Calu3 (cell line): ENCODE measurements at regions not wholly inside any gene's neighbourhood (a gene's known extent, or its start where the extent isn't known, plus 50 kb on each side); places are given as distances from the start of the nearest gene placed in this dataset.

Source experiments
- BruUV-seq: library from RNA; stranded (reverse); fragments of 400-500 nt; replicated peaks from 2 replicates; lab custom pipeline; 2021; lab: Mats Ljungman, UMichigan
- CTCF ChIA-PET: fragments of 300-600 bp; sonication (Branson Sonifier 250); formaldehyde crosslinking; loops from one replicate; lab custom pipeline; 2022; ENCODE audit warnings: antibody characterized with exemption; lab: Charles Lee
- DNase-seq: peaks from one replicate; pipeline ENCODE4 v3.0.0; 2022
- H3K27ac Mint-ChIP-seq: one replicate; pipeline ENCODE4 v1.8.0; 2022; ENCODE audit warnings: mixed read lengths; ENCODE audit not compliant: unreplicated experiment
- H3K27me3 Mint-ChIP-seq: one replicate; pipeline ENCODE4 v1.8.0; 2022; ENCODE audit warnings: mixed read lengths; ENCODE audit not compliant: unreplicated experiment
- H3K36me3 Mint-ChIP-seq: one replicate; pipeline ENCODE4 v1.8.0; 2022; ENCODE audit warnings: mild to moderate bottlenecking, moderate library complexity, mixed read lengths; ENCODE audit not compliant: insufficient read depth, unreplicated experiment
- H3K4me1 Mint-ChIP-seq: one replicate; pipeline ENCODE4 v1.8.0; 2022; ENCODE audit warnings: mild to moderate bottlenecking, low read depth, mixed read lengths; ENCODE audit not compliant: unreplicated experiment
- H3K4me3 Mint-ChIP-seq: one replicate; pipeline ENCODE4 v1.8.0; 2022; ENCODE audit warnings: mild to moderate bottlenecking, low read depth, moderate library complexity, mixed read lengths; ENCODE audit not compliant: unreplicated experiment
- H3K9me3 Mint-ChIP-seq: one replicate; pipeline ENCODE4 v1.8.0; 2022; ENCODE audit warnings: low read depth, mixed read lengths; ENCODE audit not compliant: unreplicated experiment
- CTCF ChIP-seq: fragments of 200-600 bp; IDR thresholded peaks from one replicate; pipeline ENCODE4 v1.8.0; 2022; ENCODE audit warnings: antibody characterized with exemption; ENCODE audit not compliant: unreplicated experiment
- intact Hi-C: fragments of 100-400 bp; cut with micrococcal nuclease; formaldehyde crosslinking; loops from one replicate; pipeline ENCODE4 v1.10.0; 2022; ENCODE audit not compliant: unreplicated experiment

- Mint-ChIP-seq H3K36me3 (no peaks in the 10 kb centered on the region), H3K4me1 (no peaks in the 10 kb centered on the region), H3K27me3 (no peaks in the 10 kb centered on the region), H3K9me3 (peaks cover 15% of the 10 kb centered on the region), H3K27ac (no peak overlapping the region), H3K4me3 (no peak overlapping the region)
- CTCF ChIA-PET = no interaction called here
- DNase-seq = no peak
- no TSS peak for BruUV-seq
- intact Hi-C loops = no loop called here
- TF ChIP-seq CTCF = no peak
Observed at GRCh38 chr6:117149324-117149723, 116.0 kb upstream of the VGLL2 start.

GRCh38 chr6:117156741-117157140, 108.6 kb upstream of the VGLL2 start:
- intact Hi-C loops = no loop called here
- no peak overlapping the region for H3K4me3 Mint-ChIP-seq
- no peaks in the 10 kb centered on the region for H3K4me1 Mint-ChIP-seq
- H3K36me3 Mint-ChIP-seq = no peaks in the 10 kb centered on the region
- no peak for TF ChIP-seq CTCF
- H3K27me3 Mint-ChIP-seq = no peaks in the 10 kb centered on the region
- H3K27ac Mint-ChIP-seq = no peak overlapping the region
- H3K9me3 Mint-ChIP-seq = peaks cover 5% of the 10 kb centered on the region
- no peak for DNase-seq
- CTCF ChIA-PET = interaction anchor here (0.7 kb wide), 1 partner anchor 39 kb away, joined by 3 read pairs; no protein-coding TSS in a partner anchor
- no TSS peak for BruUV-seq

- CTCF ChIA-PET = interaction anchor here (0.7 kb wide), 1 partner anchor 40 kb away, joined by 3 read pairs; no protein-coding TSS in a partner anchor
- Mint-ChIP-seq H3K36me3 (no peaks in the 10 kb centered on the region), H3K4me3 (no peak overlapping the region), H3K27ac (no peak overlapping the region), H3K9me3 (peaks cover 5% of the 10 kb centered on the region), H3K4me1 (no peaks in the 10 kb centered on the region), H3K27me3 (no peaks in the 10 kb centered on the region)
- TF ChIP-seq CTCF = no peak
- no peak for DNase-seq
- intact Hi-C loops = no loop called here
- no TSS peak for BruUV-seq
Observed at GRCh38 chr6:117157448-117157847, 107.9 kb upstream of the VGLL2 start.

GRCh38 chr6:117165911-117166499, 99.4 kb upstream of the VGLL2 start:
- Mint-ChIP-seq H3K36me3 (peaks cover 5% of the 10 kb centered on the region), H3K4me1 (peaks cover 45% of the 10 kb centered on the region), H3K27me3 (no peaks in the 10 kb centered on the region), H3K4me3 (no peak overlapping the region), H3K27ac (no peak overlapping the region), H3K9me3 (no peaks in the 10 kb centered on the region)
- intact Hi-C loops = loop anchor here (5.0 kb wide), 2 partner anchors 151 to 189 kb away; no protein-coding TSS in a partner anchor
- TF ChIP-seq CTCF = no peak
- BruUV-seq = no TSS peak
- CTCF ChIA-PET = no interaction called here
- no peak for DNase-seq
